NCI-H1436 (cell line): ENCODE measurements at regions not wholly inside any gene's neighbourhood (a gene's known extent, or its start where the extent isn't known, plus 50 kb on each side); places are given as distances from the start of the nearest gene placed in this dataset.

ENCODE experiments used
- DNase-seq: peaks from one replicate; lab custom pipeline; 2025; lab: John Stamatoyannopoulos, UW

DNA sequence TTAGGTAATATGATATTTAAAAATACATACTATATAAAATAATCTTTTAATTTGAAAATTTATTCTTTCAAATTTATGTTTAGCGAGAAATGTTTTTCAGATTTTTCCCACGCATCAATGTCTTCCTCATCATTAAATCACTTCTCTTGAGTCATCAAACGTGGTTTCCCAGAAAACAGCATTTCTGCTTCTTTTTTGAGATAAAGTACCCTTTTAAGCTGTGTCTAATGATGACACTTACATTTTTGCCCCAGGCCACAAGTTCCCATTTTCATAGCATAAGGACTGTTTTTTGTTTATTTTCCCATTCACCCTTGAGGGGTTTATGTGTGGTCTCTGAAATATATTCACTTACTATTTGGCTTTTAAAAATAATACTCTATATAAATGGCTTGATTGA, 139.0 kb upstream of the HS3ST3A1 start:
- no peak for DNase-seq

DNA sequence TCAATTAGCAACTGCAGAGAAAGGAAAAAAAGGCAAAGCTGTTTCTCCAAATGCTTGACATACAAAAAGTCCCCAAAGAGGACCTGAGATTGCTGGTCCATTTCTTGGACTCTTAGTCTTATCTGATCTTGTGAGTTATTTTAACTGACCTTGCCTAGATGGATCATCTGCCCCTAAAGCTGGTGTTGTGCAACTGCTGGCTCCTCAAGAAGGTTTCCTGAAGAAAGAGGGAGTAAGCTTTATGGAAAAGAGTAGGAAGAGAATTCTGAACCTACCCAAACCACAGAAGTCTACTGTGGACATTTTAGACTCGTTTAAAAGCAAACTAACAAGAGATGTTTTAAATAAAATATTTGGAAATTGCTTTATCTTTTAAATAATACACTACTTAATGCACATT, 140.0 kb upstream of the HS3ST3A1 start:
- no peak for DNase-seq

DNA sequence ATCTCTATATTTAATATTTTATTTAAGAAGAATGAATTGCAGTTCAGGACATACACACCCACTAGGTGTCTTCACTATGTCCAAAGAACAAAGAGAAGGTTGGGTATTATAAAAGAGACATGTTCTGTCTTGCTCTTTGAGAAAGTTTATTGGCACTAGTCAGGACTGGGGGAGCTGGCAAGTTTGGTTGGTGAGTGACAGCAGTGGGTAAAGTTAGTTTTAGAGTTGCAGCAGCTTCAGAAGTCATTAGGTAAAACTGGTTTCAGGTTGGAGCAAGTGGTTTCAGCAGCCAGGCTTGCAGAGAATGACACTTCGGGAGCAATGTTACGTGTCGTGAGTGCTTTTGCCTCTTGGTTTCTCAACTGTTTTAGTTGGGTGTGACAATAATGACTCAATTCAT, 142.2 kb upstream of the HS3ST3A1 start:
- DNase-seq: no peak

DNA sequence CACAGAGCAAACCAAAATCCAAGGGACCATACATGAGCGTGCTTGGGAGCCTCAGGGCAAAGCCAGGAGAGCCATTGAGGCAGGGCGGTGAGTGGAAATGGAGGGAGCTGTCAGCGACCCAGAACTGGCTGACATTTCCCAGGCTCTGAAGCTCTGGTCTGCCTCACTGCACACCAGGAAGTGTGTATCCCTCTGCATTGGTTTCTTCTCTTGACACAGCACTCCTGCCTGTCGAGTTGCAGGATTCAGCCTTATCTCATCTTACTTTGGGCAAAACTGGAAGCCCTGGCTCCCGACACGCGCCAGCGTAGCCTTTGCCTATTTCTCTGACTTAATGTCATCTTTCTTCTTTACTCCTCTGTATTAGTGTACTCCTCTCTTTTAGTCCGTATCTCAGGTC, 144.7 kb upstream of the HS3ST3A1 start:
- no peak for DNase-seq

DNA sequence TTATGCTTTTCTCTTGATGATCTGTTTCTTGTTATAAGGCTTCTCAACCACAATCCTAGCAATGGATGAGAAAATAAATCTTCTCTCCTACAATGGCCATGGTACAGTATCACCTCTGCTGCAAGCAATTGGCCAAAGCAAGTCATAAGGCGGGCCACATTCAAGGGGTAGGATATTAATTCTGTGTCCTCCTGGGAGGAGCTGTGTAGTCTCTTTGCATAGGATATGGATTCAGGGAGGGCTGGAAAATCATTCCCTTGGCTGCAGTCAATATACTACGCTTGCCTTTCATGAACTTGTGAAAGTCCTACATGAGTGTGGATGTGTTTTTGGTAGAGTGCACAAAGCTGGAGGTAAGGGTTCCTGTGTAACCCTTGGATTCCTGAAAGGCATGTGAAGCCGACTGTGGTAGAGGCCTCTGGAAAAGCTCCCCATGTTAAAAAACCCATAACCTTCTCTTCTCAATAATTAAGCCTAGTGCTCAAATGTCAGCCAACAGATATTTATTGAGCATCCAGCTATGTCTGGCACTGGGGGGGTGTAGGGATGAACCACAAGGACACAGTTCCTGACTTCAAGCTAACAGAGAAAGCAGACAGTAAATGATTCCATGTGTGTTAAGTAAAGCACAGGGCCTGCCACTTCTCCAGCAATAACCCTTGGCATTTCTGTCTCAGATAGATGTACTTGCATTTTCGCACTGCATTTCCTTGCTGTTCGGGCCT, 147.6 kb upstream of the HS3ST3A1 start:
- DNase-seq: no peak

DNA sequence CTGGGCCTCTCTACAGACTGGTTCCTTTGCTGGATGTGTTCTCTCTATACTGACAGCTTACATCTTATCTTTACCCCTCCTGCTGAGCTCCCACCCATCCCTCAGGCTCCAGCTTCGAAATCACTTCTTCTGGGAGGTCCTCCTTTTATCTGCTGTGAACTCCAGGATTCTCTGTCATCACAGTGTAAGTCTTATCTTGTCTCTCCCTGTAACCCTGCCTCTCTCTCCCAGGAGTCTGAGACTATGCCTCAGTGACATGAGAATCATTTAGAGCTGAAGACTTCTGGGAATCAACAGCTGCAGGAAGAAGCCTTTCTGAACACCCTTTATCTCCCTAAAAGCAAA, 148.1 kb upstream of the HS3ST3A1 start:
- DNase-seq: no peak

DNA sequence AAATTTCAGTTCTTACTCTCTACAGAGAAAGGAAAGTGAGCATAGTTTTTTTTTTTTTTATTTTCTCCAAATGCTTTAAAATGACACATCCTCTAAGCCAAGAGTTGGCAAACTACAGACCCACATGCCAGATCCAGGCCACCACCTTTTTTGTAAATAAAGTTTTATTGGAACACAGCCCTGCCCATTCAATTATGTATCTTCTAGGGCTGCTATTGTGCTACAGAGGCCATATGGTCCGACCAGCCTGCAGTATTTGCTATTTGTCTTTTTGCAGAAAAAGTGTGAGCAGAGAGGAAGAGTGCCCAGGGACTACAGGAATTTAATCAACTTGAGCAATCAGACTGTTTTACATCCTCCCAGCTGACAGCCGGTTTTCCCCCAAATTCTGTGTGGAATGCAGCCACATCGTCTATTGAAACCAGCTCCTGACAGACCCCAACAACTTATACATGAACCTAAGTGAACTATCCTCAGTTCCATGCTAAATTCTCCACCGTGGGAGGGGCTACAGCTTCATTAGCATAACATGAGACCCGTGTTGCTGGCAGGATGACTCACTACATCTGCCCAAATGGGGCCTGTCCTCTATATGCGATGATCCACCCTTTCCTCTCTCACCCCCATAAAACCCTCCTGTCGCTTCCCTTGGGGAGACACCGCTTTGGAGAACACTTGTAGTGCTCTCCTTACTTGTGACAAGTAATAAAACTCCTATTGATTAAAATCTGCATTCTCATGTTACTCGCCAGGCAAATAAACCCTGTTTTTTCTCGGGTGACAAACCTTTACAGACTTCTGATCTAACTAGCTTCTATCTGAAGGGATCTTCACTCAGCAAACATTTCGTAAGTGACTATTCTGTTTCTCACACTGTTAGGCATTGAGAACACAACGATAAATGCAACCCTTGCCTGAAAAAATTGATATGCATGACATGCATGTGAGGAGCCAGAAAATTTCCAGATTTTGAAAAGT, 149.4 kb upstream of the HS3ST3A1 start:
- DNase-seq: no peak

DNA sequence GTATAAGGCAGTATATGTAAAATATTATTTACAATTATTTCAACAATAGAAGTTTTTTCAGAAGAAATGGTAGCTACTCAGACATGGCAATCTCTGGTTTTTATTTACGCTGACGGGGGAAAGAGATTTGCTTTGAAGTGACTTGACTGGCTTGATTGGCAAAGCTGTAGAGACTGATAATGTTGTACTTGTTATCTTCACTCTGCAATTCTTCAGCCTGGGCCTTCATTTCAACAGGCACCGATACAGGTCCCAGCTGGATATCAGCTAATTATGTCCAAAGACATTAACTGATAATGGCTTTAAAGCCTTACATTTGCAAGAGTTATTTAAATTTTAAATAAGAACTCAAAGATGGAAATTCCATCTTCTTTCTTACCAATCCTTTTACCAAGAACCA, 151.4 kb upstream of the HS3ST3A1 start:
- no peak for DNase-seq

DNA sequence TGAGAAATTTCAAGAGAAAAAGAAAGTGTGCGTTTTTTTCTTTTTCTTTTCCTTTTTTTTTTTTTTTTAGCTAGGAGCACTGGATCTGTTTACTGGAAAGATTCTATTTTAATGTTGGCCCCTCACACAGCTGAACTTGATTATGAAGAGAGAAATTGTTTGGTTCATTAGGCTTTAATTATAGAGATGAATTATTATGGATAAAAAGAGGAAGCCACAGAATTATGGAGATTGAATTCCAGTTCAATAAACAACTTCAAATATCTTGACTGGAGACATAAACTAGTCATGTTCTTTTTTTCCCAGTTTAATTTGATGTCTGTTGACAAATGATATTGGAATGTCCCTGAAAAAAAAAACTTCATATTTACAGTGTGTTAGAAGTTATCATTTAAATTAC, 152.0 kb upstream of the HS3ST3A1 start:
- no peak for DNase-seq

DNA sequence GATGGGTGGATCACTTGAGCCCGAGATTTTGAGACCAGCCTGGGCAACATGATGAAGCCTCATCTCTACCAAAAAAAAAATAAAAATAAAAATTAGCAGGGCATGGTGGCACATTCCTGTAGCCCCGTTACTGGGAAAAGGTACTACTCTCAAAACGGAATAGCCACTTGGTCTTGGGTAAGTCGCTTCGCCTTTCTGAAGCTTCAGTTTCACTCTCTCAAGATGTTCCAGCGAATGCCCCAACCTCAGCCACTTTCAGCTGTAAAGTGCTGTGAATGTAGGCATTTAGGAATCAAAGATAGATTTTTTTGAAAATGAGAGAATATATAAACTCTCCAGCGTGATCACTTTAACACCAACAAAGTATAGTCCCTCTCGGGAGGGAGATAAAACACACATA, 154.1 kb upstream of the HS3ST3A1 start:
- DNase-seq: no peak

DNA sequence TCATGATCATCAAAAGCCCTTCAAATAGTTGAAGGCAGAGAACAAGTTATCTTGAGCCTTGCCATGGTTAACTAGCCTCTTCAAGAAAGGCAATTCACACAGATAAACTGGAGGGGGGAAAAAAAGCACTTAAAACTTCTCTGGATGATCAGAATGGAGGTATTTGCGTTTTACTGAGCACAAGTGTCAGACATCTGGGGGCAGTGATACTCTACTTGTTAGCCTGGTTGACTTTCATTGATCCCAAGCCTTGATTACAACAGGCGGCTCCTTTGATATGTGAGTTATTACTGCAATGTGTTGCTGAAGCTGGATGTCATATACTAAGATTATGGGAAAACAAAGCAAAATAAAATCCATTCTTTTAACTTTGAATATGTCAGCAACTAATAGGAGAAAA, 155.0 kb upstream of the HS3ST3A1 start:
- no peak for DNase-seq

DNA sequence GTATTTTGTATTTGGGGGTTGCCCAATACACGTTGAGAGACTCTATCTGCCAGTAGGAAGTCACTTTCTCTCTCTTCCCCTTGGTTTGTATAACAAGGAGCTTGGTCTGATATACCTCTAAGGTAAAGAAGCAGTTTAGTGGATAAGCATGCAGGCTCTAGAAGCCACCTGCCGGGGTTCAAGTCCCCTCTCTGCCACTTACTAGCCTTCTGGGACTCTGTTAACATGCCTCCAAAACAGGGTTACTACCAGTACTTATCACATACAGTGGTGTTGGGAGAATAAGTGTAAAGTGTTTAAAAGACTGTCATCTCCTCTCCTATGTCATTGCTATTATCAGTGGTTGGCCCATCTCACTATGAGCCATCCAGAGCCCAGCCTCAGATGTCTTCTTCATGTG, 156.1 kb upstream of the HS3ST3A1 start:
- no peak for DNase-seq

DNA sequence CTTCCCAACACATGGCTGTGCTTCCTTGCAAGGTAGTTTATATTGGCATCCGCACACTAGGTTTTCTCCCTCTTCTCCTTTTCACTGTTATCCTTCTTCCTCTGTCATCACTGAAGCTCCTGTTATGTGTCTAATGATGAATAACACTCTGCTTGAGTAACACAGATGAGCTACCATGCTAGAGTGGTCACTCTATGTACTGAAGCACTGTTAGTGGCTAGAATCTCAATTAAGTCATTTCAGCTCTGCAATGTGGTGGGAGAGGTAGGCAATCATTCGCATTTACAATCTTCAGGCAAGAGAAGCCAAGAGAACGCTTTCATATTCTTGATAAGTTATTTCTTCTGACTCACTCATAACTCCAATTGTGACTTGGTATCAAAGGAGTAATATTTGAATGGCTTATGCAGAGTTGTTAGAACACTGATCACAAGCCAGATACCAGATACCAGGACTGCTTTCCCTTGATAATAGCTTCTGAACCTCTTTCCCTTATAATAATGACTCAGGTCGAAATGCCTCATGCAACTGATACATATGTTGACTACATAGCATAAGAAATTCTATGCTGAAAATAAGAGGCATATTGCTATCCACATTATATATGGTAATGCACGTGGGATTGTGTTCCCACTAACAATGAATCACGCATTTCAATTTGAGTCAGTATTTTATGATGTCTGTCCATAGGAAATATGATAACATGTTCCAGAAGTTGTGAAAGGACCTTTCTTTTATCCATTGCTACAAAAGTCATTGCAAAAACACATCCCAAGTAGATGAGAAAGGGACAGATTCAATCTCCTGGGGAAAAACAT, 158.0 kb upstream of the HS3ST3A1 start:
- no peak for DNase-seq

DNA sequence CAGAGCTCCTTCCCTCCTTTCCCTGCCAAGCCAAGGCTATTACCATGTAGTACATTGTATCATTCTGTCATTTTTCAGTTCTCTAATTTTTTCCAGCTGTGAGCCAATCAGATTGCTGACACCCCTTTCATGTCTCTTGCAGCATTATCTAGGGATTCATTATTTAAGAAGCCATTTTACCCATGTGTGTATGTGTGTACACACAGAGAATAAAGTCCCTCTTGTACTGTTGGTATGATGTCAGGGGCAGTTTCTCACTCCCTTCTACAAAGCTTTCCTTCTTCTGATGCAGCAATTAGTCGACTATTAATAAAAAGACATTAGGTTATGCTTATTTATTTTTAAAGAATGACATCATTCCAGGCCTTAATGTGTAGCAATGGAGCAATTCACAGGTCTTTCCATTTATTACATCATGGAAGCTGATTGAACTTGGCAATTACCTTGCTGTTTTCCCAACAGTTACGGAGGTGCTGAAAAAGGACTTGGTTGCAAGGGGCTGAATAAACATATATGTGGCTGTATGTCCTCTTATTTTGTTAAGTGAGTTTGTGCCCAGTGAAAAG, 159.4 kb upstream of the HS3ST3A1 start:
- no peak for DNase-seq

DNA sequence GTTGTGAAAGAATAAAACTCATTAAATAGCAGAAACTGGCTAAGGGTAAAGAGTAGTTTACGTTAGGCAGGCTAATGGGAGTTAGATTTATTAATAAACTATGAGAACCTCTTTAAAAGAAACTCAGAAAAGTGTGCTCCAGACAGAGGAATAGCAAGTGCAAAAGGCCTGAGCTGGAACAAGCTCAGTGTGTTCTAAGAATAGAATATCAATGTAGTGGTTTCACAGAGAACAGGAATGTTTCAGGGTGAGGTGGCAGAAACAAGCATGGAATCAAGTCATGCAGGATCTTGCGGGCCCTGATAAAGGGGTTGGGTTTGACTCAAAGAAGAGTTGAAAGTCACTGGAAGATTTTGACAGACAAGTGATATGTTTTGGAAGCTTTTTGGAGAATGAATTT, 164.0 kb upstream of the HS3ST3A1 start:
- DNase-seq: no peak

DNA sequence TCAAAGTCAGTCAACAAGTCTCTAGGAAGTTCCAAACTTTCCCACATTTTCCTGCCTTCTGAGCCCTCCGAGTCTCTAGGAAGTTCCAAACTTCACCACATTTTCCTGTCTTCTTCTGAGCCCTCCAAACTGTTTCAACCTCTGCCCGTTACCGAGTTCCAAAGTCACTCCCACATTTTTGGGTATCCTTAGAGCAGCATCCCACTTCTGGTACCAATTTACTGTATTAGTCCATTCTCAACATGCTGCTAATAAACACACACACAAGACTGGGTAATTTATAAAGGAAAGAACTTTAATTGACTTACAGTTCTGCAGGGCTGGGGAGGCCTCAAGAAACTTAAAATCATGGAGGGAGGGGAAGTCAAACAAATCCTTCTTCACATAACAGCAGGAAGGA, 169.0 kb upstream of the HS3ST3A1 start:
- no peak for DNase-seq

DNA sequence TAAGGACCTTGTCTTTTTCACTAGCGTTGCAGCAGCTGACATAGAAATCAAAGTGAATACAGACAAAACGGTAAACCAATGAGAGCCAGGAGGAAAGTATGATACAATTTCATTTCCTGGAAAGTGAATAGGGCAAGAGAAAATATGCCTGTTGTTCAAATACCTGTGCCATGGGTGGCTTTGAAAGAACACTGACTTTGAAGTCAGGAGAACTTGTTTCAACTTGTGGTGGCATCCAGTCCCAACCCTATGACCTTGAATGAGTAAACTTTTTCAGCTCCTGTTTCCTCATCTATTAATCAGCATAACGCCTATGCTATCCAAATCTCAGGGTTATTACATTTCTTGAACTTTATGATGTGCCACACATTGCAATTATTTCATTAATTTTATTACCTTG, 173.7 kb upstream of the HS3ST3A1 start:
- no peak for DNase-seq

DNA sequence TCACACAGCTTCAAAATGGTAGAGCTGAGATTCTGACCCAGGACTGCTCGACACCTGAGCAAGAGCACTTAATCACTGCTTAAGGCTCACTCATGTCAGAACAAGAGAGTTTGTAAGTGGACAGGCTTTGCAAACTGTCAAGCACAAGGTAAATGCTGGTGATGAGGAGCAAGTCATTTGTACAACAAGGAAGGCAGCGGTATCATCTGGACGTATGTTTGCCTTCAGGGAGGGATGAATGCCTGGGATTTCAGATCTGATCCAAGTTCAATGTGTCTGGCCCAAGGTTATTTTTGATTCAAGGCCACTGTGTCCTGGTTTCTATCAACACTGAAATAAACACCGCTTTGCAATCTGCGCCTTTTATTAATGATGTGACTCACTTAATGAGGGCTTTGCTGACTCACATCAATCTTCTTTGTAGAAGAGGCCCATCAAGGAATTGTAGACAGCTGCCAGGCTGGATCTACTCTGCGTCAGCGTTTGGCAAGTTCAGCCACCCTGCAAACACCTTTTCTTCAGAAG, 174.4 kb upstream of the HS3ST3A1 start:
- no peak for DNase-seq

DNA sequence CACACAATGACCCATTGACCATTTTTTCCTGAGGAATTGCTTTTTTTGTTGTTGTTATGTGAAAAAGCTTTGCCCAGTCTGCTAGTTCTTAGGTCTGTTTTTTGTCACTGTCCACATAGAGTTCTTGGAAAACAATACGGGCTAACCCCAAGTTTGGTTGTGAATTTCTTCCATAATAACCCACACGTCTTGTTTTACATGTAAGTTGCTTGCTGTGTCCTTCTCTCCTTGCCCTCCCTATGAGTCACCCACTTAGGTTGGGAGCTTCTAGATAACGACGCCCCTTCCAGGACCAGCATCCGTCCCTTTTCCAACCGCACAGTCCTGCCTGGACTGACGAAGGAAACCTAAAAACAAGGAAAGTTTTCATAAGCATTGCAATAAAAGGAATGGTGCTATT, 175.3 kb upstream of the HS3ST3A1 start:
- DNase-seq: no peak

DNA sequence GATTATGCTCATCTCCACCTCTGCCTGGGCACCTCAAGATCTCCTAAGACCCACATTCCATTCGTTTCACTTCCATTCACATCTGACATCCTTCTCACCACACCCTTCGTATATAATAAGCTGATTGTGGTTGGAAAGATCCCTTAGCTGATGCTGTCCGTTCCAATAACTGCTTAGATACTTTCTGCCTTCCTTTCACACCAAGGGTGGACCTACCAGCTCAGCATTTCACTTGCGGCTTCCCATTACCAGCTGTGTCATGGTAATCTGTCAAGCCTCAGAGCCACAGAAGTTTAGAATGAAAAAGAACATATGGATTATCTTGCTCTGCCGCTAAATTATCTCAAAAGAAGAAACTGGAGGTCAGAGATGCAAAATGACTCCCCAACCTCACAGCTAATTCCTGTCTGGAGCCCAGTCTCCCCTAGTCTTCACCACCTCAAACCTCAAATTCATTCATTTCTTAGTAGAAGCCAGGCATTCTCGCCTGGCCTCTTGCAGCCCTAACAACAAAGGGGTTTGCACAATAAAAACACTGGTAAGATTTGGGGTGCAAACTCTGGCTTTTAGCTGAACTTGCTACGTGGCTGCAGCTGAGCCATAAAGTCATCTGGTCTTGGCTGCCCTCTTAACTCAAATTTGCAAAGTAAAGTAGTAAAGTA, 182.8 kb upstream of the HS3ST3A1 start:
- no peak for DNase-seq

DNA sequence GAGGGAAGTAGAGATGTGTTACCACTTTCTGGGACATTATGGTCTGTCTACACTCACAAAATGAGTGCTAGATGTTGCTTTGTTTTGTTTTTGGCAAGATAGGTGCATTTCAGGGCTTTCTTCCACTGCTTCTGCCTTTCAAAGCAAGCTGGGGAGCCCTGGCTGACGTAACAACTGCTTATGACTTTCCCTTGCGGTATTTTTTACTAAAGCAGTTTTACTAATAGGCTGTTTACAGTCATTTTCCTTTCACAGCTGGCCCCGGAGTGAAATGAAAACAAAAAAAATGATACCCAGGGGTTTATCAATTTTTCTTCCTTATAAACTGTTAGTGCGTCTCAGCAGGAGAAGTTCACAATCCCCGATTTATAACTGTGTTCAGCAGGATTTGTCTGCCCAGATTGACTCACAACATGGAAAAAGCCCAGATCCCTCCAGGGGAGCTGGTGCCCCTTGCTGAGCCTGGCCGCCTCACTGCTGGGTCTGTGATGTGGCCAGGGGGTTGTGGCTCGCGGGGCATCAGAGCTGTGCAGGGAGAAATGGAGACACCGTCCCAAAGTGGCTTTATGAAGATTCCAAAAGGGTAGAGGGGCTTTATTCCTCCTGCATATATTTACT, 184.4 kb upstream of the HS3ST3A1 start:
- DNase-seq: no peak
